SK-N-SH (cell line): ENCODE measurements at regions not wholly inside any gene's neighbourhood (a gene's known extent, or its start where the extent isn't known, plus 50 kb on each side); places are given as distances from the start of the nearest gene placed in this dataset.

Experiments used
- CTCF ChIA-PET: fragments of 300-600, 350-600 bp; formaldehyde crosslinking; extraction: SDS; loops from one replicate; lab custom pipeline; 2021; lab: Yijun Ruan, JAX
- POLR2A ChIA-PET: fragments of 350-600 bp; sonication (Branson Sonifier 250); formaldehyde crosslinking; extraction: SDS; loops from one replicate; lab custom pipeline; 2020; ENCODE audit warnings: antibody characterized with exemption, inconsistent platforms; lab: Yijun Ruan, JAX
- DNase-seq: peaks from one replicate; pipeline ENCODE4 v3.0.0; 2012
- H2AFZ ChIP-seq: fragments of 200-600 bp; sonication (generic); 2 replicates; pipeline ENCODE4 v1.8.1; 2016; ENCODE audit warnings: antibody characterized with exemption, mild to moderate bottlenecking, low read depth
- H3F3A ChIP-seq: fragments of 200-600 bp; sonication (generic); replicated peaks from 2 replicates; pipeline ENCODE3; 2016; ENCODE audit warnings: antibody characterized with exemption, mild to moderate bottlenecking; ENCODE audit not compliant: insufficient read depth
- H3K27ac ChIP-seq, 2 experiments: fragments of 200-500 bp in 1 of 2; fragments of 200-600 bp in 1 of 2; sonication (Bioruptor generic) in 1 of 2; sonication (generic), shearing (Covaris generic) in 1 of 2; 2 replicates each; pipeline versions ENCODE4 v1.5.1 to v1.6.1; 2014 to 2016; ENCODE audit warnings: low read depth in 2 of 2, inconsistent platforms in 1 of 2, low read length in 1 of 2, mild to moderate bottlenecking in 1 of 2, mixed read lengths in 1 of 2
- H3K27me3 ChIP-seq: fragments of 200-600 bp; sonication (generic), shearing (Covaris generic); 2 replicates; pipeline ENCODE4 v1.6.1; 2016; ENCODE audit warnings: mixed run types; ENCODE audit not compliant: insufficient read depth
- H3K36me3 ChIP-seq, 2 experiments: fragments of 200-500 bp in 1 of 2; fragments of 200-600 bp in 1 of 2; sonication (Bioruptor generic) in 1 of 2; sonication (generic) in 1 of 2; replicated peaks in 1 of 2; 2 replicates each; pipeline versions ENCODE3 to v1.5.1; 2014 to 2016; ENCODE audit warnings: low read length in 1 of 2, mild to moderate bottlenecking in 1 of 2; ENCODE audit not compliant: insufficient read depth in 2 of 2, control insufficient read depth in 1 of 2
- H3K4me1 ChIP-seq, 2 experiments: fragments of 200-500 bp in 1 of 2; fragments of 200-600 bp in 1 of 2; sonication (Bioruptor generic) in 1 of 2; sonication (generic), shearing (Covaris generic) in 1 of 2; 2 replicates each; pipeline versions ENCODE4 v1.5.1 to v1.6.1; 2014 to 2016; ENCODE audit warnings: low read depth in 1 of 2, low read length in 1 of 2, mixed run types in 1 of 2; ENCODE audit not compliant: insufficient read depth in 2 of 2, control insufficient read depth in 1 of 2
- H3K4me2 ChIP-seq: fragments of 200-600 bp; sonication (generic), shearing (Covaris generic); 2 replicates; pipeline ENCODE4 v1.6.1; 2017; ENCODE audit warnings: mixed run types
- H3K4me3 ChIP-seq, 2 experiments: fragments of 200-500 bp in 1 of 2; fragments of 200-600 bp in 1 of 2; sonication (Bioruptor generic) in 1 of 2; sonication (generic), shearing (Covaris generic) in 1 of 2; 2 replicates each; pipeline versions ENCODE4 v1.5.1 to v1.8.1; 2014 to 2016; ENCODE audit warnings: low read depth in 2 of 2, inconsistent platforms in 1 of 2, low read length in 1 of 2, mild to moderate bottlenecking in 1 of 2, mixed read lengths in 1 of 2, moderate library complexity in 1 of 2
- H3K79me2 ChIP-seq: fragments of 200-600 bp; sonication (generic); 2 replicates; pipeline ENCODE4 v1.8.1; 2017; ENCODE audit warnings: mild to moderate bottlenecking; ENCODE audit not compliant: insufficient read depth
- H3K9ac ChIP-seq: fragments of 200-600 bp; sonication (generic); 2 replicates; pipeline ENCODE4 v1.6.1; 2017; ENCODE audit warnings: mixed run types
- H3K9me2 ChIP-seq: fragments of 200-600 bp; sonication (generic); 2 replicates; pipeline ENCODE4 v1.6.1; 2017; ENCODE audit warnings: mixed run types
- H3K9me3 ChIP-seq: fragments of 200-600 bp; sonication (generic); 2 replicates; pipeline ENCODE4 v1.6.1; 2017; ENCODE audit warnings: mixed run types, mild to moderate bottlenecking, moderate library complexity
- H4K20me1 ChIP-seq: fragments of 200-600 bp; sonication (generic); 2 replicates; pipeline ENCODE4 v1.6.1; 2017; ENCODE audit warnings: mild to moderate bottlenecking, mixed run types; ENCODE audit not compliant: insufficient read depth
- CHD2 ChIP-seq: fragments of 150-350 bp; IDR thresholded peaks from 2 replicates; pipeline ENCODE4 v1.6.1; 2018; ENCODE audit warnings: low read length; ENCODE audit not compliant: partially characterized antibody
- EZH2phosphoT487 ChIP-seq: fragments of 200-600 bp; sonication (generic); IDR thresholded peaks from 2 replicates; pipeline ENCODE4 v1.6.1; 2017; ENCODE audit warnings: low read depth, mixed run types, mild to moderate bottlenecking, antibody characterized with exemption, moderate library complexity, borderline replicate concordance
- FOSL2 ChIP-seq: IDR thresholded peaks from 2 replicates; pipeline ENCODE4 v1.4.0; 2012; ENCODE audit warnings: low read depth, mild to moderate bottlenecking, moderate library complexity, borderline replicate concordance
- GABPA ChIP-seq: IDR thresholded peaks from 2 replicates; pipeline ENCODE4 v1.4.0; 2012; ENCODE audit warnings: low read depth, mild to moderate bottlenecking
- MEF2A ChIP-seq: IDR thresholded peaks from 2 replicates; pipeline ENCODE4 v1.4.0; 2012; ENCODE audit warnings: low read depth, borderline replicate concordance
- NFIC ChIP-seq: IDR thresholded peaks from 2 replicates; pipeline ENCODE4 v1.4.0; 2012; ENCODE audit warnings: borderline replicate concordance
- POLR2AphosphoS5 ChIP-seq: IDR thresholded peaks from 2 replicates; pipeline ENCODE4 v1.6.1; 2012; ENCODE audit warnings: low read depth, low read length
- RAD21 ChIP-seq: IDR thresholded peaks from 2 replicates; pipeline ENCODE4 v1.6.1; 2012; ENCODE audit warnings: mild to moderate bottlenecking, low read length
- RCOR1 ChIP-seq: fragments of 150-350 bp; IDR thresholded peaks from 2 replicates; pipeline ENCODE4 v1.6.1; 2017; ENCODE audit warnings: antibody characterized with exemption, low read length
- RFX5 ChIP-seq: IDR thresholded peaks from 2 replicates; pipeline ENCODE4 v1.6.1; 2012; ENCODE audit warnings: mild to moderate bottlenecking, improper control_type of control experiment, low read length
- SIN3A ChIP-seq: IDR thresholded peaks from 2 replicates; pipeline ENCODE4 v1.6.1; 2012; ENCODE audit warnings: low read depth, mild to moderate bottlenecking, low read length, moderate library complexity, borderline replicate concordance
- TAF1 ChIP-seq: IDR thresholded peaks from 2 replicates; pipeline ENCODE4 v1.6.1; 2012; ENCODE audit warnings: low read depth, mild to moderate bottlenecking, low read length, moderate library complexity, borderline replicate concordance
- WGBS: methylation state at CpG from one replicate; pipeline ENCODE4 v1.1.6; 2017; ENCODE audit warnings: low lambda C conversion rate; 5-methylcytosine and 5-hydroxymethylcytosine counted together
- TF ChIP-seq, protein P1 (sequence below): IDR thresholded peaks from 2 replicates; pipeline ENCODE4; 2012
- TF ChIP-seq, protein P2 (sequence below): fragments of 200-600 bp; sonication (generic); IDR thresholded peaks from 2 replicates; pipeline ENCODE4 v1.6.1; 2017; ENCODE audit warnings: antibody characterized with exemption, mild to moderate bottlenecking, moderate library complexity
- TF ChIP-seq, protein P3 (sequence below): IDR thresholded peaks from 2 replicates; pipeline ENCODE4 v1.4.0; 2012; ENCODE audit warnings: low read depth, borderline replicate concordance

- Histone ChIP-seq H3K4me1 (no peaks in the 10 kb centered on the region), H3K36me3 (no peaks in the 10 kb centered on the region), H2AFZ (no peak overlapping the region), H3K79me2 (no peaks in the 10 kb centered on the region), H3K4me2 (no peak overlapping the region), H3K9ac (no peak overlapping the region), H3K27me3 (no peaks in the 10 kb centered on the region), H3K27ac (no peak overlapping the region), H3F3A (no peaks in the 10 kb centered on the region), H3K4me3 (no peak overlapping the region), H3K9me2 (no peaks in the 10 kb centered on the region), H4K20me1 (no peaks in the 10 kb centered on the region), H3K9me3 (no peaks in the 10 kb centered on the region)
- WGBS = 60% methylated on average over 3 of the region's 3 CpGs
- no peak for DNase-seq
- ChIA-PET CTCF (interaction anchor here (1.1 kb wide), 1 partner anchor 11 kb away, joined by 3 read pairs; no protein-coding TSS in a partner anchor), POLR2A (no interaction called here)
- no peak for TF ChIP-seq NFIC
- no peak for TF ChIP-seq GABPA
- no peak for TF ChIP-seq RAD21
- TF ChIP-seq RCOR1 = no peak
- TF ChIP-seq, protein P1, sequence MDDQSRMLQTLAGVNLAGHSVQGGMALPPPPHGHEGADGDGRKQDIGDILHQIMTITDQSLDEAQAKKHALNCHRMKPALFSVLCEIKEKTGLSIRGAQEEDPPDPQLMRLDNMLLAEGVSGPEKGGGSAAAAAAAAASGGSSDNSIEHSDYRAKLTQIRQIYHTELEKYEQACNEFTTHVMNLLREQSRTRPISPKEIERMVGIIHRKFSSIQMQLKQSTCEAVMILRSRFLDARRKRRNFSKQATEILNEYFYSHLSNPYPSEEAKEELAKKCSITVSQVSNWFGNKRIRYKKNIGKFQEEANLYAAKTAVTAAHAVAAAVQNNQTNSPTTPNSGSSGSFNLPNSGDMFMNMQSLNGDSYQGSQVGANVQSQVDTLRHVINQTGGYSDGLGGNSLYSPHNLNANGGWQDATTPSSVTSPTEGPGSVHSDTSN = no peak
- TF ChIP-seq SIN3A = no peak
- TF ChIP-seq RFX5 = no peak
- TF ChIP-seq, protein P2, sequence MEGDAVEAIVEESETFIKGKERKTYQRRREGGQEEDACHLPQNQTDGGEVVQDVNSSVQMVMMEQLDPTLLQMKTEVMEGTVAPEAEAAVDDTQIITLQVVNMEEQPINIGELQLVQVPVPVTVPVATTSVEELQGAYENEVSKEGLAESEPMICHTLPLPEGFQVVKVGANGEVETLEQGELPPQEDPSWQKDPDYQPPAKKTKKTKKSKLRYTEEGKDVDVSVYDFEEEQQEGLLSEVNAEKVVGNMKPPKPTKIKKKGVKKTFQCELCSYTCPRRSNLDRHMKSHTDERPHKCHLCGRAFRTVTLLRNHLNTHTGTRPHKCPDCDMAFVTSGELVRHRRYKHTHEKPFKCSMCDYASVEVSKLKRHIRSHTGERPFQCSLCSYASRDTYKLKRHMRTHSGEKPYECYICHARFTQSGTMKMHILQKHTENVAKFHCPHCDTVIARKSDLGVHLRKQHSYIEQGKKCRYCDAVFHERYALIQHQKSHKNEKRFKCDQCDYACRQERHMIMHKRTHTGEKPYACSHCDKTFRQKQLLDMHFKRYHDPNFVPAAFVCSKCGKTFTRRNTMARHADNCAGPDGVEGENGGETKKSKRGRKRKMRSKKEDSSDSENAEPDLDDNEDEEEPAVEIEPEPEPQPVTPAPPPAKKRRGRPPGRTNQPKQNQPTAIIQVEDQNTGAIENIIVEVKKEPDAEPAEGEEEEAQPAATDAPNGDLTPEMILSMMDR = no peak
- no peak for TF ChIP-seq POLR2AphosphoS5
- TF ChIP-seq MEF2A = no peak
- no peak for TF ChIP-seq FOSL2
- no peak for TF ChIP-seq EZH2phosphoT487
- TF ChIP-seq CHD2 = no peak
- no peak for TF ChIP-seq TAF1
These were observed 116.3 kb upstream of the DAZL start for GRCh38 chr3:16721494-16721893.

- TF ChIP-seq, protein P2 = 0 out of 2 replicates have a peak, but pooled peaks have one; percentile 17
- TF ChIP-seq, protein P3, sequence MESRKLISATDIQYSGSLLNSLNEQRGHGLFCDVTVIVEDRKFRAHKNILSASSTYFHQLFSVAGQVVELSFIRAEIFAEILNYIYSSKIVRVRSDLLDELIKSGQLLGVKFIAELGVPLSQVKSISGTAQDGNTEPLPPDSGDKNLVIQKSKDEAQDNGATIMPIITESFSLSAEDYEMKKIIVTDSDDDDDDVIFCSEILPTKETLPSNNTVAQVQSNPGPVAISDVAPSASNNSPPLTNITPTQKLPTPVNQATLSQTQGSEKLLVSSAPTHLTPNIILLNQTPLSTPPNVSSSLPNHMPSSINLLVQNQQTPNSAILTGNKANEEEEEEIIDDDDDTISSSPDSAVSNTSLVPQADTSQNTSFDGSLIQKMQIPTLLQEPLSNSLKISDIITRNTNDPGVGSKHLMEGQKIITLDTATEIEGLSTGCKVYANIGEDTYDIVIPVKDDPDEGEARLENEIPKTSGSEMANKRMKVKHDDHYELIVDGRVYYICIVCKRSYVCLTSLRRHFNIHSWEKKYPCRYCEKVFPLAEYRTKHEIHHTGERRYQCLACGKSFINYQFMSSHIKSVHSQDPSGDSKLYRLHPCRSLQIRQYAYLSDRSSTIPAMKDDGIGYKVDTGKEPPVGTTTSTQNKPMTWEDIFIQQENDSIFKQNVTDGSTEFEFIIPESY = no peak
- Histone ChIP-seq H3K9me2 (no peaks in the 10 kb centered on the region), H4K20me1 (no peaks in the 10 kb centered on the region), H3K4me3 (no peak overlapping the region), H3K27ac (no peak overlapping the region), H3K9ac (no peak overlapping the region), H3K27me3 (no peaks in the 10 kb centered on the region), H3F3A (no peaks in the 10 kb centered on the region), H3K4me1 (peaks cover 0 to 7% of the 10 kb centered on the region in 2 experiments; a peak in 1 of 4 replicates), H3K36me3 (no peaks in the 10 kb centered on the region), H3K79me2 (no peaks in the 10 kb centered on the region), H2AFZ (no peak overlapping the region), H3K9me3 (no peaks in the 10 kb centered on the region), H3K4me2 (no peak overlapping the region)
- no peak for DNase-seq
- CTCF ChIA-PET = no interaction called here
- 89% methylated on average over 1 of the region's 1 CpG for WGBS
- POLR2A ChIA-PET = no interaction called here
These were observed 118.8 kb upstream of the DAZL start for GRCh38 chr3:16723978-16724377.
